HG03097 (cell line): ENCODE measurements at regions not wholly inside any gene's neighbourhood (a gene's known extent, or its start where the extent isn't known, plus 50 kb on each side); places are given as distances from the start of the nearest gene placed in this dataset.
"Not testable (repeated sequence)": the region's sequence is repeated elsewhere in the genome, so short reads cannot be mapped to it uniquely, and the experiment has no call there.

Experiments used
- ATAC-seq: cut with Tn5 transposase; IDR thresholded peaks from one replicate; pipeline ENCODE4 v1.9.1; 2021; ENCODE audit not compliant: unreplicated experiment, low FRiP score

GRCh38 chr2:116754381-116755101 lies 1060.0 kb upstream of the DDX18 start:
- no peak for ATAC-seq

DNA sequence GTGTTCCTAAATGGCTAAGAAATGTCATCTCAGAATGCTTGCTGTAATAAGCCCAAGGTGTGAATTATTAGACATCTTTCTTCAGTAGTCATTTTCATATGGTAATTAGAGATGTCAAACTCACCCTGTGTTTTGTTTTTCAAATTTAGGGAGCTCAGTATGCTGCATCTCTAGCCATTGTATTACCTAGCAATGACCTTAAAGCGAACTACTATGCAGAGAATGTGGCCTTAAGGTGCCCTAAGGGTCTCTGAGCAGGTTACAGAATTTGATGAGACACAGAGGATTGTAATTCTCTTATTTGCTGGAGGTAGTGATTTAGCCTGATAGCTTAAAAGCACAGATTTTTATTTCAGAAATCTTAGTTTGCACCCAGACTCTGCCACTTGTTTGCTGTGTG lies 1052.6 kb upstream of the DDX18 start:
- ATAC-seq, result no peak

- ATAC-seq, result no peak
These were observed 1045.0 kb upstream of the DDX18 start for GRCh38 chr2:116769514-116769913.

DNA sequence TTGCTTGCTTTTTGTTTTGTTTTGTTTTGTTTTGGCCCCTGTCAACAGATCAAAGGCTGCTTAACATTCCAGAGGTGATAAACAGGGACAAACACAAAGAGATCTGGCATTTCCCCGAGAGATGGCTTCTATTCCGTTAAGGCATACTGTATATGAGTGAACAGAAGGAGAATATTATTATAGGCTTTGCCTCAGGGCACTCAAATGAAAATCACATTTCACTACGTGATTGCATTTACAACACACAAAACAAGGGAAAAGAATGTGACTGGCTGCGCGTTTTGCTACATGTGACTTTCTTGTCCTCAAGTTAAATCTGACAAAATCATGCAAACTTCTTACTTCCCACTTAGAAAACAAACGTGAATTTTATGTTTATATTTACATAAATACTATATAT lies 1037.9 kb upstream of the DDX18 start:
- no peak for ATAC-seq

GRCh38 chr2:116787848-116788247 lies 1026.6 kb upstream of the DDX18 start:
- ATAC-seq, result no peak

DNA sequence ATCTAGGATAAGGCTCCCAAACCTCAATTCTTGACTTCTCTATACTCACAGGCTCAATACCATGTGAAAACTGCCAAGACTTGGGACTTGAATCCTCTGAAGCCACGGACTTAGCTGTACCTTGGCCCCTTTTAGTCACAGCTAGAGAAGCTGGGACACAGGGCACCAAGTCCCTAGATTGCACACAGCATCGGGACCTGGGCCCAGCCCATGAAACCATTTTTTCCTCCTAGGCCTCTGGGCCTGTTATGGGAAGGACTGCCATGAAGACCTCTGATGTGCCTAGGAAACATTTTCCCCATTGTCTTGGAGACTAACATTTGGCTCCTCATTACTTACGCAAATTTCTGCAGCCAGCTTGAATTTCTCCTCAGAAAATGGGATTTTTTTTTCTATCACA lies 1011.8 kb upstream of the DDX18 start:
- ATAC-seq, result no peak

DNA sequence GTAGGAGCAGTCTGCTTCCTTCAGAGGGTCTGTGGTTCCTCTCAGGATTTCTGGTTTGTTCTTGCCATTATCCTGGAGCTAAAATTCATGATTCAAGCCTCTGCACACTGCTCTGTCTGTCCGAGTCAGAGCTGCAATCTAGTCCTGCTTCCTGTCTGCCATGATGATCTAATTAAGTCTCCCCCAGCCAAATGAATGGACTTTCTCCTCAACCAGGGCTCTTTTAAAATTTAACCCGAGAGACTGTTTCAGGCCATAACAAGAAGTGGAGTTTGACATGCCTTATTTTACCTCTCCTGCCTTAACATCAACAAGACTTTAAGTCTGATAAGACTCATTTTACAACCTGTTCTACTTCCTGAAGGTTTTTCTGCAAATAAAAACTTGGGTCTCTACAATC lies 1009.6 kb upstream of the DDX18 start:
- ATAC-seq, result no peak

DNA sequence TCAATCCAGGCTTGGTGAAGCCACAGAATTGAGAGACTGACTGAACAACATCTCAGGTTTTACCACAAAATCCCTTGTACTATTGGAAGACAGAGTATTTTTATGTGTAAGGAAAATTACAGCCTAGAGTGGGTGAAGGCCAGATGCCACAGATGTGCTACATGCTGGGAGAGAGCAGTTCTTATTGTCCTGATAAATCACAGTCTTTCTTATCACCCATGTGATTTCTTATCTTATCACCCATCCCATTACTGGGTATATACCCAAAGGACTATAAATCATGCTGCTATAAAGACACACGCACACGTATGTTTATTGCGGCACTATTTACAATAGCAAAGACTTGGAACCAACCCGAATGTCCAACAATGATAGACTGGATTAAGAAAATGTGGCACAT lies 1008.0 kb upstream of the DDX18 start:
- ATAC-seq, result not testable (repeated sequence)

GRCh38 chr2:116809109-116809508 lies 1005.4 kb upstream of the DDX18 start:
- ATAC-seq, result no peak

- ATAC-seq, result no peak
These were observed 1004.4 kb upstream of the DDX18 start for GRCh38 chr2:116810071-116810470.

- ATAC-seq, result no peak
These were observed 1003.8 kb upstream of the DDX18 start for GRCh38 chr2:116810645-116811044.

DNA sequence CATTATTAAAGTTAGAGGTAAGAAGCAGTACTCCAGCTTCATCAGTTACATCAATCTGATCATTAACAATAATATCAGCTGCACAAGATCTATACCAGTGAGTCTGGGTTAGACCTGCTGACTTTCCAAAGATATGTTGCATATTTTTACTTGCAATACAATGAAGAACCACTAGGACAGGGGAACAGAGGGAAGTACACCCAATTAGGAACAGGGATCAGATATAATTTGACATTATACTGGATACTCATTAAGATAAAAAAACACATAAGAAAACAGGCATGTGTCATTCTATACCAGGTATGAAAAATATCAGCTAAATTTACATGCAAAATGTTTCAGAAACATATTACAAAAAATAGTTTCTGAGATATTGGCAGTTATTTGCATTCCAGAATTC lies 995.1 kb upstream of the DDX18 start:
- ATAC-seq, result no peak

DNA sequence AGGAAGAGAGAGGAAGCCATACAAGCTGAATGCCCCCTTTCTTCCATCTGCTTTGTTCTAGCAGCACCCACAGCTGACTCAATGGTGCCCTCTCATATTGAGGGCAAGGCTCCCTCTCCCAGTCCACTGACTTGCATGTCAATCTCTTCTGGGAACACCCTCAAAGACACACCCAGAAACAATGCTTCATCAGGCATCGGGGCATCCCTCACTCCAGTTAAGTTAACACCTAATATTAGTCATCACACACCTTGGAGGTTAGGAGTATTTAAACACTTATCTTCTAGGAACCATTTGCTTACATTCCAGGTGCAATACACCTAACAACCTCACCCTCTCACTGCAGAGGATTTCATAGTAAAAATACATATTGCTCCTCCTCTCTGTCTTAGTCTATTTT lies 993.5 kb upstream of the DDX18 start:
- ATAC-seq, result no peak

- ATAC-seq, result not testable (repeated sequence)
These were observed 984.9 kb upstream of the DDX18 start for GRCh38 chr2:116829543-116829942.

DNA sequence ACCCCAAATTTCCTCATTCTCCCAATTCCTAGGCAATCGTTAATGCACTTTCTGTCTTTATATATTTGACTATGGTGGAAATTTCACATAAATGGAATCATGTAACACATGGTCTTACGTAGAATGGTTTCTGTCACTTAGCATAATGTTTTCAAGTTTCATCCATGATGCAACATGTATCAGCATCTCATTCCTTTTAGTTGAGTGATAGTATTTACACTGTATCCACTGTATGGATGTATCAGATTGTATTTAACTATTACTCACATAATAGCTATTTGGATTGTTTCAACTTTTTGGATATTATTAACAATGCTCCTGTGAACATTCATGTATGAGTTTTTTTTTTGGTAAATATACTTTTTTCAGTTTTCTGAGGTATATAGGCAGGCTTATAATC lies 982.3 kb upstream of the DDX18 start:
- ATAC-seq, result no peak

DNA sequence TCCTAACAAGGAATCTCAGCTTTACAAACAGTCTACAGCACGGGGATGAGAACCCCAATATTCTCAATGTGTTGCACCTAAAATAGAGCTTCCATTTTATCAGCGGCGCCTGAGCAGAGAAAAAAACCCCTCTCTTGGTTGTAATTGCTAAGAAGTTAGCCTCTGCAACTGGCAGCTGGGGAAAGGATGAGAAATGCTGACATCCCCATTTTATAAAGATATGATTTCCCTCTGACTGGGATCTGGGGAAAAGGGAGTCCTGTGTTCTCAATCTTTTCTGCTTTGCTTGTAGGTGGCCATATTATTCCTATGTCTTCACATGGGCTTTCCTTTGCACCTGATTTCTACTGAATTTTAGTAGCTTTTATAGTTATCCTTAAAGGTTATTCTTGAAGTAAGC lies 981.4 kb upstream of the DDX18 start:
- ATAC-seq, result no peak

DNA sequence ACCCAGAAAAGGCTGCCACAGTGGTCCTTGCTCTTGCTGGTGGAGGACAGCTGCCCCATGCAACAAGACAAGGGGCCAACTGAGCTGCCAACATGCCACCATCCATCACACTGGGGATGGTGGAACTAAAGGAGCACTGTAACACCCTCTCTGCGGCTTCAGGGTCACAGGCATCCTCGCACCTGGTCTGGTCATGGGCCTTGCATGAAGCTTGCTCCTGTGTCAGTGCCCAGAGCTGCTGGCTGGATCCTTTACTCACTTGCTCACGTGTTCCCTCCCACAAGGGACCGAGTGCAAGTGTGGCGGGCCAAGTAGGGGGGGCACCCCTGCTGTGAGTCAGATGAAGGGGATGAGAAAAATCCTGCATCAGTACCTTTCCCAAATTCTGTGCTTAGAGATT lies 972.3 kb upstream of the DDX18 start:
- no peak for ATAC-seq

- no peak for ATAC-seq
These were observed 954.8 kb upstream of the DDX18 start for GRCh38 chr2:116859708-116860107.

- ATAC-seq, result no peak
These were observed 940.5 kb upstream of the DDX18 start for GRCh38 chr2:116874021-116874420.

DNA sequence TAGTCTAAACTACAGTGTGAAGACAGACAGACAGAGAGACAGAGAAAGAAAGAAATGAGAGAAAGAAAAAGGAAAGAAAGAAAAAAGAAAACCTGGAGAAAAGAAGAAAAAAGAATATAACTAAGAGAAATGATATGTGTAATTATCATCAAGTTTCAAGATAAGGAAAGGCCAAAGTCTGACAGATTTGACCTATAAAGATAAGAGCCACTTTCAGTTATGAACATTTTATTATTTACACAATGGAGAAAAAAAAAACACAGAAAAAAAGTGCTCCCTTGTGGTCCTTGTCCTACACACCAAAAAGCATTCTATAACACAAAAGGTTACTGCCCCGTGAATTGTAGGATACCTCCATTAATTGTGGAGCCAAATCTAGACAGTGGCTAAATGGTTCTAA lies 937.2 kb upstream of the DDX18 start:
- ATAC-seq, result no peak

DNA sequence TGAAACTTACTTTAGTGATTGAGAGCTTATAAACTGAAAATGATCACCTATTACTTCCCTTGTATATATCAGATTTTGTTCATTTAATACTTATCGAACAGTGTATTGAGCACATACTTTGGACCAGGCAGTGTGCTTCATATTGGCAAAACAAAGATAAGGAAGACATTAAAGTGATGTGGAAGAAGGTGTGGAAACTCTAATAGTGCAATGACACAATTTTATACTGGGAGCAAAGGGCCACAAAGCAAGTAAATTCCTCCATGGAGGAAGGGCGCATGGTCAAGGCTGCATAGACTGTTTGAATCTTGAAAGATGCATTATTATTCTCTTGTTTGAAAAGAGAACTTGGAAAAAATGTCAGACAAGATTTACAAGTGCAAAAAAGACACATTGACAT lies 936.5 kb upstream of the DDX18 start:
- no peak for ATAC-seq

DNA sequence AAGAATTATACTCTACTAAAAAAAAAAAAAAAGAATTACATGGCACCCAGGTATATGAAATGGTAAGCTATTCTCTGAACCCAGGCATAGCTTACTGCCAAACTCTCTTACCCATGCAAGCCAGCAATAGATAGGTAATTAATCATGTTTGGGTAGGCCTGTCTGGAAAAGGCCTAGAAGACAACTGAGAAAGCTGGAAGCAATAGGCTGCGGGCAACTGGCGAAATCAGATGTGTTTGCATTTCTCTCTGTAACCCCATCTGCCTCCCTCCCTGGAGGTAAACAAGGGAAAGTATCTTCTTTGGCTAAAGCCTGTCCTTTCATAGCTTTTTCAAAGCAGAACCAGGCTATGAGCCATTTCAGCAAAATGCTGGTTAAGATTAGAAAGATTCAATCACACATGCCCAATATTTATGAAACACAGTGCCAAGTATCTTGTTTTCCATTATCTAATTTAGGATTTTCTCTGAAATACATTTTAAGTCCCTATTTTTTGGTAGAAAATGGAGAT lies 934.8 kb upstream of the DDX18 start:
- no peak for ATAC-seq

GRCh38 chr2:116891191-116891590 lies 923.3 kb upstream of the DDX18 start:
- no peak for ATAC-seq
